ENCODE measurements at regions not wholly inside any gene's neighbourhood (a gene's known extent, or its start where the extent isn't known, plus 50 kb on each side); places are given as distances from the start of the nearest gene placed in this dataset.

DNA sequence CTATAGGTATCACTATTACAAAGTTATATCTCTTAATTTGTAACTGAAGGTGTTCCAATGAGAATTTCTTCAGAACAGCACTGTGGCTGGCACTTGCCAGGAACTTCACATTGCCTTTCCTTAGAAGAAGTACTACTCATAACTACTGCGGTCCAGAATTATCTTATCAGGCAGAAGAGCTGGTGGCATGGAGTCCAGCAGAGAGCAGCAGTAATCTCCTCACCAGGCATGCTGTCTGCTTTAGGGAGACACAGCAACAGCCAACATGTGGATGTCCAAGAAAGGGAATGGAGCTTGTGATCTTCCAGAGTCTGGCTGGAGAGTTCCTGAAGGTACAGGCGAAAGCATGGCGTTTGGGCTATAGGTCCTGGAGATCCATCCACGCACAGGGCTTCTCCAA, 919.7 kb upstream of the NR2F2 start:
- no peaks in the 10 kb centered on the region for H3K27me3 Mint-ChIP-seq (ENCODE audit: low read depth)
- H3K9me3 Mint-ChIP-seq, result no peaks in the 10 kb centered on the region; the same call in 1 of the 2 replicates
- DNase-seq (ENCODE audit: low spot score) (no peak), ATAC-seq (no peak)
- H3K36me3 Mint-ChIP-seq, result no peaks in the 10 kb centered on the region
- no peak for TF ChIP-seq AFF4 (CRISPR knock-in tag; IDR thresholded peaks at IDR 0.05; ENCODE audit: borderline replicate concordance)
- no peak for TF ChIP-seq AR (CRISPR knock-in tag; IDR thresholded peaks at IDR 0.05)
- TF ChIP-seq PREB (CRISPR knock-in tag; IDR thresholded peaks at IDR 0.05; ENCODE audit: borderline replicate concordance), result no peak
- TF ChIP-seq ZNF121 (CRISPR knock-in tag; IDR thresholded peaks at IDR 0.05), result no peak
- ChIA-PET CTCF (no interaction called here), POLR2A (no interaction called here)
- no peaks in the 10 kb centered on the region for H3K4me1 Mint-ChIP-seq
- H3K4me3 Mint-ChIP-seq, result no peak overlapping the region
- H3K27ac Mint-ChIP-seq, result no peak overlapping the region

GRCh38 chr15:95416576-95416975, 913.9 kb upstream of the NR2F2 start:
- H3K4me1 Mint-ChIP-seq, result no peaks in the 10 kb centered on the region

More at GRCh38 chr15:95416576-95416975, 913.9 kb upstream of the NR2F2 start:
- POLR2A ChIA-PET, result no interaction called here
- peaks cover 19% of the 10 kb centered on the region for H3K9me3 Mint-ChIP-seq
- no peak overlapping the region for H3K27ac Mint-ChIP-seq
- H3K36me3 Mint-ChIP-seq, result peaks cover 13% of the 10 kb centered on the region
- TF ChIP-seq USF1 (CRISPR knock-in tag; IDR thresholded peaks at IDR 0.05), result no peak
- no peak for TF ChIP-seq SMAD4 (CRISPR knock-in tag; IDR thresholded peaks at IDR 0.05)
- no peak for TF ChIP-seq GABPB1 (CRISPR knock-in tag; IDR thresholded peaks at IDR 0.05)
- TF ChIP-seq JUN (CRISPR knock-in tag; IDR thresholded peaks at IDR 0.05), result no peak
- TF ChIP-seq, protein P1, sequence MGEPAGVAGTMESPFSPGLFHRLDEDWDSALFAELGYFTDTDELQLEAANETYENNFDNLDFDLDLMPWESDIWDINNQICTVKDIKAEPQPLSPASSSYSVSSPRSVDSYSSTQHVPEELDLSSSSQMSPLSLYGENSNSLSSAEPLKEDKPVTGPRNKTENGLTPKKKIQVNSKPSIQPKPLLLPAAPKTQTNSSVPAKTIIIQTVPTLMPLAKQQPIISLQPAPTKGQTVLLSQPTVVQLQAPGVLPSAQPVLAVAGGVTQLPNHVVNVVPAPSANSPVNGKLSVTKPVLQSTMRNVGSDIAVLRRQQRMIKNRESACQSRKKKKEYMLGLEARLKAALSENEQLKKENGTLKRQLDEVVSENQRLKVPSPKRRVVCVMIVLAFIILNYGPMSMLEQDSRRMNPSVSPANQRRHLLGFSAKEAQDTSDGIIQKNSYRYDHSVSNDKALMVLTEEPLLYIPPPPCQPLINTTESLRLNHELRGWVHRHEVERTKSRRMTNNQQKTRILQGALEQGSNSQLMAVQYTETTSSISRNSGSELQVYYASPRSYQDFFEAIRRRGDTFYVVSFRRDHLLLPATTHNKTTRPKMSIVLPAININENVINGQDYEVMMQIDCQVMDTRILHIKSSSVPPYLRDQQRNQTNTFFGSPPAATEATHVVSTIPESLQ (CRISPR knock-in tag; IDR thresholded peaks at IDR 0.05), result no peak
- TF ChIP-seq, protein P2, sequence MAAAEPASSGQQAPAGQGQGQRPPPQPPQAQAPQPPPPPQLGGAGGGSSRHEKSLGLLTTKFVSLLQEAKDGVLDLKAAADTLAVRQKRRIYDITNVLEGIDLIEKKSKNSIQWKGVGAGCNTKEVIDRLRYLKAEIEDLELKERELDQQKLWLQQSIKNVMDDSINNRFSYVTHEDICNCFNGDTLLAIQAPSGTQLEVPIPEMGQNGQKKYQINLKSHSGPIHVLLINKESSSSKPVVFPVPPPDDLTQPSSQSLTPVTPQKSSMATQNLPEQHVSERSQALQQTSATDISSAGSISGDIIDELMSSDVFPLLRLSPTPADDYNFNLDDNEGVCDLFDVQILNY (CRISPR knock-in tag; IDR thresholded peaks at IDR 0.05), result no peak
- no peak for TF ChIP-seq E2F4 (CRISPR knock-in tag; IDR thresholded peaks at IDR 0.05; ENCODE audit: borderline replicate concordance, low read depth)
- TF ChIP-seq ZNF416 (CRISPR knock-in tag; IDR thresholded peaks at IDR 0.05), result no peak
- no peak for TF ChIP-seq ZNF396 (CRISPR knock-in tag; IDR thresholded peaks at IDR 0.05; ENCODE audit: borderline replicate concordance)
- TF ChIP-seq TEAD1 (CRISPR knock-in tag; IDR thresholded peaks at IDR 0.05), result no peak
- no peak for TF ChIP-seq NFE2L1 (CRISPR knock-in tag; IDR thresholded peaks at IDR 0.05)
- CTCF ChIA-PET, result interaction anchor here (0.9 kb wide), 1 partner anchor 157 kb away, joined by 3 read pairs; no protein-coding TSS in a partner anchor
- DNase-seq (ENCODE audit: low spot score), result no peak
- no peak overlapping the region for H3K4me3 Mint-ChIP-seq
- ATAC-seq, result no peak
- H3K27me3 Mint-ChIP-seq (ENCODE audit: low read depth), result no peaks in the 10 kb centered on the region
